Uterus (tissue), 3 donors: ENCODE measurements at regions not wholly inside any gene's neighbourhood (a gene's known extent, or its start where the extent isn't known, plus 50 kb on each side); places are given as distances from the start of the nearest gene placed in this dataset.

Source experiments
- DNase-seq, 2 donors: peaks; one replicate each; pipeline ENCODE4 v3.0.0-alpha.2; 2019 to 2020
- H3K27ac ChIP-seq, 2 donors: fragments of 200-600 bp; sonication (generic); 1 replicate in 1 of 2; 2 replicates in 1 of 2; pipeline ENCODE4 v1.5.1; 2016 to 2018
- H3K27me3 ChIP-seq, 2 donors: fragments of 200-600 bp; sonication (generic); one replicate each; pipeline ENCODE4 v1.5.1; 2018 to 2019; ENCODE audit warnings: control low read depth in 1 of 2
- H3K36me3 ChIP-seq, 2 donors: fragments of 200-600 bp; sonication (generic); one replicate each; pipeline ENCODE4 v1.5.1; 2019; ENCODE audit warnings: control low read depth in 1 of 2
- H3K4me1 ChIP-seq, 2 donors: fragments of 200-600 bp; sonication (generic); one replicate each; pipeline ENCODE4 v1.5.1; 2018 to 2019; ENCODE audit warnings: control low read depth in 1 of 2
- H3K4me3 ChIP-seq, 2 donors: fragments of 200-600 bp; sonication (generic); 1 replicate in 1 of 2; 2 replicates in 1 of 2; pipeline ENCODE4 v1.5.1; 2018 to 2019; ENCODE audit warnings: mild to moderate bottlenecking in 1 of 2
- H3K9me3 ChIP-seq, 2 donors: fragments of 200-600 bp; sonication (generic); one replicate each; pipeline ENCODE4 v1.5.1; 2019; ENCODE audit warnings: control low read depth in 1 of 2
- POLR2A ChIP-seq, 2 donors: fragments of 450-650 bp; IDR thresholded peaks; one replicate each; pipeline ENCODE4 v1.6.1; 2016; ENCODE audit warnings: antibody characterized with exemption in 2 of 2, mild to moderate bottlenecking in 1 of 2, moderate library complexity in 1 of 2
- intact Hi-C: fragments of 100-400 bp; cut with DNase I; formaldehyde crosslinking; loops from one replicate; pipeline ENCODE4 v1.15.1; 2023; ENCODE audit warnings: low total_unique reads
- TF ChIP-seq, protein P1 (sequence below), 4 experiments: fragments of 200-600 bp in 2 of 4; fragments of 450-650 bp in 2 of 4; sonication (generic) in 2 of 4; IDR thresholded peaks; one replicate each; pipeline ENCODE4 v1.5.1; 2016 to 2019; ENCODE audit warnings: antibody characterized with exemption in 4 of 4, mild to moderate bottlenecking in 2 of 4, moderate library complexity in 1 of 4
- donor health status: DM: yes; HTN: yes; CAD: no.

DNA sequence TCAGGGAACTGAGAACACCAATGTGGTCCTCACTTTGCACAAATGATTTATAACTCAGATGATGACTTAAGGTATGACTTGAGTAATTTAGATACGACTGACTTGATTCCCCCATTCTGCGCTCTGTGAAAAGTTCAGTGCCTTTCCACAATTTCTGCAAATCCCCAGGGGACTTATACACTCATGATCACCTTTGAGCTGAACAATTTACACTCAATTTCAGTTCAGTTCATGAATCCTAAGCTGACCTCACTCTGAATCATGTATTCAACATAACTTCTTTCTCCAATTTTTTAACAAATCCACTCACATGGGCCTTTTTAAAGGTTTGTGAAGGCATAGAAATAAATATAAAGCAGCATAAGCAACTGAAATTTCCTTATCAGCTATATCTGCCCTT, 274.2 kb downstream of the FAM76B start:
- no peaks in the 10 kb centered on the region for H3K9me3 ChIP-seq
- DNase-seq, result no peak
- H3K4me3 ChIP-seq, result no peak overlapping the region
- TF ChIP-seq, protein P1, sequence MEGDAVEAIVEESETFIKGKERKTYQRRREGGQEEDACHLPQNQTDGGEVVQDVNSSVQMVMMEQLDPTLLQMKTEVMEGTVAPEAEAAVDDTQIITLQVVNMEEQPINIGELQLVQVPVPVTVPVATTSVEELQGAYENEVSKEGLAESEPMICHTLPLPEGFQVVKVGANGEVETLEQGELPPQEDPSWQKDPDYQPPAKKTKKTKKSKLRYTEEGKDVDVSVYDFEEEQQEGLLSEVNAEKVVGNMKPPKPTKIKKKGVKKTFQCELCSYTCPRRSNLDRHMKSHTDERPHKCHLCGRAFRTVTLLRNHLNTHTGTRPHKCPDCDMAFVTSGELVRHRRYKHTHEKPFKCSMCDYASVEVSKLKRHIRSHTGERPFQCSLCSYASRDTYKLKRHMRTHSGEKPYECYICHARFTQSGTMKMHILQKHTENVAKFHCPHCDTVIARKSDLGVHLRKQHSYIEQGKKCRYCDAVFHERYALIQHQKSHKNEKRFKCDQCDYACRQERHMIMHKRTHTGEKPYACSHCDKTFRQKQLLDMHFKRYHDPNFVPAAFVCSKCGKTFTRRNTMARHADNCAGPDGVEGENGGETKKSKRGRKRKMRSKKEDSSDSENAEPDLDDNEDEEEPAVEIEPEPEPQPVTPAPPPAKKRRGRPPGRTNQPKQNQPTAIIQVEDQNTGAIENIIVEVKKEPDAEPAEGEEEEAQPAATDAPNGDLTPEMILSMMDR (IDR thresholded peaks at IDR 0.05), result no peak
- TF ChIP-seq POLR2A (IDR thresholded peaks at IDR 0.05), result no peak
- H3K4me1 ChIP-seq, result peaks cover 0 to 13% of the 10 kb centered on the region in 2 donors
- intact Hi-C loops, result no loop called here
- H3K36me3 ChIP-seq, result no peaks in the 10 kb centered on the region
- H3K27me3 ChIP-seq, result no peaks in the 10 kb centered on the region
- H3K27ac ChIP-seq, result peak overlapping the region; percentile 83

DNA sequence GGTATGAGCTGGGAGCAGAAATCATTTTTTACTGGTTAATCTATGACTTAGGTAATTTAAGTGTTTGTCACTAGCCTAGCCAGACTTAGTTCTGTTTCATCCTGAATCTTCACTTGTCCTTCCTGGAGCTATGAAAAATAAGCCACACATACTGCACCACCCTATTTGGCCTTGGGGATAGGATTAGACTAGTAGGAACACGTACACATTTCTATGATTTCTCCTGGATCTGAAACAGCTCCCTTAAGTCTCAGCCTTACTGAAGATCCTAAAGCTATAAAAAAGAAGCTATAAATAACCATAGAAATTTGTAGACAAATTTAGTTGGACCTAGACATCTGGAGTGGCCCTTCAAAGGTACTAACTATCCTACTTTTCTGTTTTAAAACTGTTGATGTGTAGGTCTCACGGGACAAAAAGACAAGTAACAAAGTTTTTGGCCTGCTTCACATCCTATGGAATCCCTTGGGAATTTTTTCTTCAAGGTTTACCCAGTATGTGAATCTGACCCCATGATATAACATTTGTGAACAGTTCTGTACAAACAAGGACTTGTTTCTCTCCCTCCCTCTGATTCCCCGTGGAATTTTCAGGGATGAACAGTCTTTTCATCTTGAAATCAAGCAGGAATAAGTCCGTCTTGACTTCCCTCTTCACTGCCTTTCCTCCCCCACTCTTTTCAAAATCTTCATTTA, 275.0 kb downstream of the FAM76B start:
- no peak for DNase-seq
- peak overlapping the region; percentile 83 for H3K27ac ChIP-seq
- intact Hi-C loops, result no loop called here

DNA sequence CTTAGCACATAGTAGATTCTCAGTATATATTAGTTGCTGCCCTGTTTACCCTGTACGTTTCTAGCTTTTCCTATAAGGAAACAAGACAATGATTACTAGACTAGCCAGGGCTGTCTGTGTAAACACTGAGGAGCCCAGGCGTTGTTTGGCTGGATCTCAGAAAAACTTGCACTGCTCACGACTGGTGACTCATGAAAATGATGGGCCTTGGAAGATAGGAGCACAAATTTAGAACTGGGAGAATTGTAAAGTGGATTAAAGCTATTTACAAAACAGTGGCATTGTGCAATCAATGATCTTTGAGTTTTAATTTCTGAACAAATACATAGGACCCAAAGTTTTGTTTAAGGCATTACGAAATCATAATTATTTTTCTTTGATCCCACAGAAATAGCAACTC, 276.9 kb downstream of the FAM76B start:
- H3K27ac ChIP-seq, result peak overlapping the region; percentile 83
- H3K9me3 ChIP-seq, result no peaks in the 10 kb centered on the region
- H3K4me1 ChIP-seq, result peaks cover 0 to 13% of the 10 kb centered on the region in 2 donors
- peak; percentile 73 to 86 for DNase-seq
- intact Hi-C loops, result no loop called here
- H3K36me3 ChIP-seq, result no peaks in the 10 kb centered on the region
- TF ChIP-seq POLR2A (IDR thresholded peaks at IDR 0.05), result no peak
- TF ChIP-seq, protein P1 (IDR thresholded peaks at IDR 0.05), result no peak
- H3K27me3 ChIP-seq, result no peaks in the 10 kb centered on the region
- H3K4me3 ChIP-seq, result no peak overlapping the region

More for the DNA sequence above, 275.0 kb downstream of the FAM76B start:
- no peak for TF ChIP-seq POLR2A (IDR thresholded peaks at IDR 0.05)
- TF ChIP-seq, protein P1 (IDR thresholded peaks at IDR 0.05), result no peak
- no peaks in the 10 kb centered on the region for H3K9me3 ChIP-seq
- H3K4me1 ChIP-seq, result peaks cover 0 to 13% of the 10 kb centered on the region in 2 donors
- no peak overlapping the region for H3K4me3 ChIP-seq
- H3K27me3 ChIP-seq, result no peaks in the 10 kb centered on the region
- no peaks in the 10 kb centered on the region for H3K36me3 ChIP-seq

DNA sequence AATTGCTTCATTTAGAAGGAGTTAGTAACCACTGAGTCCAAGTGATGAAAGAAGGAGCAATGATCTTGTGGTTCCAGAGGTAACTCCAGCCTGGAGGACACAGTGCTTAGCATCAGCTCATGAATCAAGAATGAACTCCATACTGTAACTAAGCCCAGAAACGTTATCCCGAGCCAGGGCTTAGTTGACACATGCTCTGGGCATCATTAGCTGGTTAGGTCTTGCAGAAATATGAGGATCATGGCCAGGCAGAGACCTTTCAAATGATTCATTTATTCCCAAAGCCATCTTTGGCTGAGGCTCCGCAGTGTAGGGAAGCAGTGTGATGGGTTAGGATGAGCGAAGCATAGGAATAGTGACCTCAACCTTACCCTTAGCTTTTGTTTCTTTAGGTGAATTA, 277.4 kb downstream of the FAM76B start:
- peak overlapping the region; percentile 83 for H3K27ac ChIP-seq
- intact Hi-C loops, result no loop called here
- no peak overlapping the region for H3K4me3 ChIP-seq
- peak; percentile 42 to 73 for DNase-seq
- H3K27me3 ChIP-seq, result no peaks in the 10 kb centered on the region
- TF ChIP-seq, protein P1 (IDR thresholded peaks at IDR 0.05), result no peak
- no peak for TF ChIP-seq POLR2A (IDR thresholded peaks at IDR 0.05)
- H3K4me1 ChIP-seq, result peaks cover 0 to 13% of the 10 kb centered on the region in 2 donors
- no peaks in the 10 kb centered on the region for H3K36me3 ChIP-seq
- no peaks in the 10 kb centered on the region for H3K9me3 ChIP-seq

DNA sequence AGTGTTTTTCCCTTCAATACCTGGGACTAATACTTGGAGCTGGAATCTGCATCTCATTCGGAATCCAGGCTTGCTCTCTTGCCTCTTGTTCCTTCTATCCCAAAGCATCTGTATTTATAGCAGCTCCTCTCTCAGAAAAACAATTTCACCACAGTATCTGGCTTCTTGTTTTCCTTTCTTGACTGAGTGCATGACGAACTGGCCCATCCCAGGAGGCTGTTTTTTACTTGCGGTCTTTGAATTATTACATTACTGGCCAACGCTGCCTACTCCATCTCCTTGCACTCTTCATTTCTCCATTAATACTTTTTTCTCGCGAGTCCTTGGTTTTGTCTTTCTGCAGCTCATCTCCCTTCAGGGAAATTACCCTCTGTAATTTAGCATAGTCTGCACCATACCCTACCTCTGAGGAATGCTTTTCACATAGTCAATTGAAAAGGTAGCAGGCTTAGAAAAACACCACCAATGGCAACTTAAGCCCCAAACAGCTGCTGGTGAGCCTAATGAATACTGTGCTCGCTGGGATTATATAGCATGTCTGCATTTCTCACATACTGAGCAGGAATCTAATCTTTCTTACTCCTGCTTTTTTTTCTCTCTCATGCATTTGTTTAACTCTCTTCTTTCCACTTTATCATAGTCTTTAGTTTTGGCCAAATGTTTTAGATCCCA, 277.4 kb upstream of the SESN3 start:
- H3K27ac ChIP-seq, result peak overlapping the region; percentile 68 to 80

More for the DNA sequence above, 277.4 kb upstream of the SESN3 start:
- no peaks in the 10 kb centered on the region for H3K36me3 ChIP-seq
- peak in 1 of 2 donors; percentile 46 for DNase-seq
- no peak overlapping the region for H3K4me3 ChIP-seq
- H3K9me3 ChIP-seq, result no peaks in the 10 kb centered on the region
- intact Hi-C loops, result no loop called here
- no peaks in the 10 kb centered on the region for H3K27me3 ChIP-seq
- H3K4me1 ChIP-seq, result peaks cover 0 to 4% of the 10 kb centered on the region in 2 donors
- no peak for TF ChIP-seq POLR2A (IDR thresholded peaks at IDR 0.05)
- TF ChIP-seq, protein P1 (IDR thresholded peaks at IDR 0.05), result no peak
